ENCODE measurements at regions not wholly inside any gene's neighbourhood (a gene's known extent, or its start where the extent isn't known, plus 50 kb on each side); places are given as distances from the start of the nearest gene placed in this dataset.

GRCh38 chr14:53549956-53550355 is 396.8 kb upstream of the DDHD1 start:
- no peaks in the 10 kb centered on the region for H4K20me1 ChIP-seq (ENCODE audit: insufficient read depth)
- no peak for DNase-seq
- H3K9ac ChIP-seq, result no peak overlapping the region
- H3K27me3 ChIP-seq (ENCODE audit: insufficient read depth), result no peaks in the 10 kb centered on the region; the same call in 1 of the 2 replicates
- no peaks in the 10 kb centered on the region for H3K9me2 ChIP-seq
- H3K79me2 ChIP-seq (ENCODE audit: insufficient read depth), result no peaks in the 10 kb centered on the region
- WGBS (ENCODE audit: low lambda C conversion rate), result 64% methylated on average over 8 of the region's 8 CpGs
- no peaks in the 10 kb centered on the region for H3K36me3 ChIP-seq (replicated peaks in 1 of 2; ENCODE audit: control insufficient read depth in 1 of 2, insufficient read depth in 2 of 2, low read length in 1 of 2)
- H3K4me1 ChIP-seq (ENCODE audit: control insufficient read depth in 1 of 2, insufficient read depth in 2 of 2, low read depth in 1 of 2, low read length in 1 of 2), result no peaks in the 10 kb centered on the region
- H3K9me3 ChIP-seq, result no peaks in the 10 kb centered on the region
- CTCF ChIA-PET, result interaction anchor here (1.0 to 6.0 kb wide), 2 partner anchors 11 to 798 kb away, joined by 3 to 35 read pairs; no protein-coding TSS in a partner anchor
- H3F3A ChIP-seq (replicated peaks; ENCODE audit: insufficient read depth), result no peaks in the 10 kb centered on the region
- H3K4me3 ChIP-seq (ENCODE audit: low read depth in 2 of 2, low read length in 1 of 2), result no peak overlapping the region
- TF ChIP-seq TAF1 (IDR thresholded peaks at IDR 0.05; ENCODE audit: borderline replicate concordance, low read depth, low read length), result no peak
- no peak for TF ChIP-seq IRF3 (IDR thresholded peaks at IDR 0.05; ENCODE audit: low read depth, low read length)
- TF ChIP-seq MXI1 (IDR thresholded peaks at IDR 0.05; ENCODE audit: low read depth, low read length), result no peak
- TF ChIP-seq CHD2 (IDR thresholded peaks at IDR 0.05; ENCODE audit: low read length, partially characterized antibody), result no peak
- TF ChIP-seq RFX5 (IDR thresholded peaks at IDR 0.05; ENCODE audit: low read length), result no peak
- TF ChIP-seq EZH2phosphoT487 (IDR thresholded peaks at IDR 0.05; ENCODE audit: borderline replicate concordance, low read depth), result no peak
- no peak for TF ChIP-seq NRF1 (IDR thresholded peaks at IDR 0.05; ENCODE audit: low read depth, low read length)
- TF ChIP-seq POLR2AphosphoS5 (IDR thresholded peaks at IDR 0.05; ENCODE audit: low read depth, low read length), result no peak
- TF ChIP-seq GABPA (IDR thresholded peaks at IDR 0.05; ENCODE audit: low read depth), result no peak
- H3K27ac ChIP-seq (ENCODE audit: low read depth in 2 of 2, low read length in 1 of 2), result no peak overlapping the region
- H2AFZ ChIP-seq (ENCODE audit: low read depth), result no peak overlapping the region
- POLR2A ChIA-PET, result no interaction called here
- H3K4me2 ChIP-seq, result no peak overlapping the region

GRCh38 chr14:53547593-53547992 is 394.5 kb upstream of the DDHD1 start:
- H3K27me3 ChIP-seq (ENCODE audit: insufficient read depth), result no peaks in the 10 kb centered on the region; the same call in 1 of the 2 replicates
- peaks cover 0 to 5% of the 10 kb centered on the region in 2 experiments; a peak in 1 of 4 replicates for H3K4me1 ChIP-seq (ENCODE audit: control insufficient read depth in 1 of 2, insufficient read depth in 2 of 2, low read depth in 1 of 2, low read length in 1 of 2)
- no peak for DNase-seq
- H3K4me2 ChIP-seq, result no peak overlapping the region
- no peak overlapping the region for H3K4me3 ChIP-seq (ENCODE audit: low read depth in 2 of 2, low read length in 1 of 2)
- H3F3A ChIP-seq (replicated peaks; ENCODE audit: insufficient read depth), result no peaks in the 10 kb centered on the region
- H3K9me3 ChIP-seq, result no peaks in the 10 kb centered on the region
- H3K9me2 ChIP-seq, result no peaks in the 10 kb centered on the region
- whole genome bisulfite sequencing (ENCODE audit: low lambda C conversion rate), result 7% methylated on average over 1 of the region's 1 CpG
- no peaks in the 10 kb centered on the region for H3K79me2 ChIP-seq (ENCODE audit: insufficient read depth)
- no peak overlapping the region for H3K27ac ChIP-seq (ENCODE audit: low read depth in 2 of 2, low read length in 1 of 2)
- no peak overlapping the region for H3K9ac ChIP-seq
- no peak overlapping the region for H2AFZ ChIP-seq (ENCODE audit: low read depth)
- no peaks in the 10 kb centered on the region for H4K20me1 ChIP-seq (ENCODE audit: insufficient read depth)
- ChIA-PET CTCF (interaction anchor here (1.0 to 6.0 kb wide), 3 partner anchors 9 to 801 kb away, joined by 3 to 35 read pairs (median 10); no protein-coding TSS in a partner anchor), POLR2A (no interaction called here)
- no peaks in the 10 kb centered on the region for H3K36me3 ChIP-seq (replicated peaks in 1 of 2; ENCODE audit: control insufficient read depth in 1 of 2, insufficient read depth in 2 of 2, low read length in 1 of 2)
- no peak for TF ChIP-seq SMC3 (IDR thresholded peaks at IDR 0.05; ENCODE audit: low read depth, low read length)
- TF ChIP-seq GATA2 (CRISPR knock-in tag; IDR thresholded peaks at IDR 0.05), result no peak
- no peak for TF ChIP-seq TCF12 (IDR thresholded peaks at IDR 0.05)
- no peak for TF ChIP-seq RXRA (IDR thresholded peaks at IDR 0.05; ENCODE audit: borderline replicate concordance, low read depth)
- no peak for TF ChIP-seq ZBTB33 (IDR thresholded peaks at IDR 0.05; ENCODE audit: borderline replicate concordance, low read depth)
- no peak for TF ChIP-seq RFX5 (IDR thresholded peaks at IDR 0.05; ENCODE audit: low read length)
- TF ChIP-seq IRF3 (IDR thresholded peaks at IDR 0.05; ENCODE audit: low read depth, low read length), result no peak
- TF ChIP-seq FOSL2 (IDR thresholded peaks at IDR 0.05; ENCODE audit: borderline replicate concordance, low read depth), result no peak
